OCI-LY3 (cell line): ENCODE measurements at regions not wholly inside any gene's neighbourhood (a gene's known extent, or its start where the extent isn't known, plus 50 kb on each side); places are given as distances from the start of the nearest gene placed in this dataset.

ENCODE experiments used
- CTCF ChIP-seq: fragments of 200-600, 300-600 bp; sonication (generic); IDR thresholded peaks from 2 replicates; pipeline ENCODE4 v1.5.1; 2014; ENCODE audit warnings: antibody characterized with exemption, low read length, low read depth
- EZH2phosphoT487 ChIP-seq: fragments of 200-600 bp; shearing (Covaris generic); IDR thresholded peaks from 2 replicates; pipeline ENCODE4 v1.6.1; 2018; ENCODE audit warnings: antibody characterized with exemption, mixed run types, low read depth

- TF ChIP-seq CTCF (no peak), EZH2phosphoT487 (no peak)
Measured at GRCh38 chr15:92232876-92233275, 160.8 kb upstream of the ST8SIA2 start.
